ENCODE measurements at regions not wholly inside any gene's neighbourhood (a gene's known extent, or its start where the extent isn't known, plus 50 kb on each side); places are given as distances from the start of the nearest gene placed in this dataset.
"Not testable (repeated sequence)": the region's sequence is repeated elsewhere in the genome, so short reads cannot be mapped to it uniquely, and the experiment has no call there.

DNA sequence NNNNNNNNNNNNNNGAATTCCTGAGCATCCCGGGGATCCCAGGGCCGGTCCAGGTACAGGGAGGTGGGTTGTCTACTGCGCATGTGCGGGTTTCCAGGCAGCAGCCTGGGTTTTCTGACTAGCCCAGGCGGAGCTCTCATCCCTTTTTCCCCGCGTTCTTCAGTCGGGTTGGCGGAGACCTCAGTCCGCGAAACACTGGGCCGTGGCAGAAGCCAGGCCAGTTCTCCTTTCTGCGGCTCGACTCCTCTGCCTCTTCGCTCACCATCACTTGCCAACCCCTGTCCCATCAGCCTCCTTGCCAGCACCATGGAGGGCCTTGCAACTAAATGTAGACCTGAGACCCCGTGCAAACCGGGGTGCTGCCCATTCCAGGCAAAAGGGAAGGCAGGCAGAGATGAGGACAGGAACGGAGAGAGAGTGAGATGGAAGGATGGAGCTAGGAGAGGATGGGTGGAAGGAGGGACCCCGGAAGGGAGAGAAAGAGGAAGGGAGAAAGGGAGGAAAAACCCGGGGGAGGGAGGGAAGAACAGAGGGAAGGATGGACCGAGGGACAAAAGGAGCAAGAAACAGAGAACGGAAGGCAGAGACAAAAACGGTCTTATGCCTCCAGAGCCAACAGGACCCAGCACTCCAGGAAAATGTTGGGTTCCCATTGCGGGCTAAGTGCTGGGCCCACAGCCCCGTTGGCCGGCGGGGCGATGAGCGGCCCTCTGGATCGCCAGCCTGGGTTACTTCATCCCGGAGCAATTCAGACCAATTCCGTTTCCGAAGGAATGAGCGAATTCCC lies 445.4 kb upstream of the DEFB115 start:
- DNase-seq (ENCODE audit: low read depth in 2 of 2), result peak in 1 of 2 donors; percentile 11

DNA sequence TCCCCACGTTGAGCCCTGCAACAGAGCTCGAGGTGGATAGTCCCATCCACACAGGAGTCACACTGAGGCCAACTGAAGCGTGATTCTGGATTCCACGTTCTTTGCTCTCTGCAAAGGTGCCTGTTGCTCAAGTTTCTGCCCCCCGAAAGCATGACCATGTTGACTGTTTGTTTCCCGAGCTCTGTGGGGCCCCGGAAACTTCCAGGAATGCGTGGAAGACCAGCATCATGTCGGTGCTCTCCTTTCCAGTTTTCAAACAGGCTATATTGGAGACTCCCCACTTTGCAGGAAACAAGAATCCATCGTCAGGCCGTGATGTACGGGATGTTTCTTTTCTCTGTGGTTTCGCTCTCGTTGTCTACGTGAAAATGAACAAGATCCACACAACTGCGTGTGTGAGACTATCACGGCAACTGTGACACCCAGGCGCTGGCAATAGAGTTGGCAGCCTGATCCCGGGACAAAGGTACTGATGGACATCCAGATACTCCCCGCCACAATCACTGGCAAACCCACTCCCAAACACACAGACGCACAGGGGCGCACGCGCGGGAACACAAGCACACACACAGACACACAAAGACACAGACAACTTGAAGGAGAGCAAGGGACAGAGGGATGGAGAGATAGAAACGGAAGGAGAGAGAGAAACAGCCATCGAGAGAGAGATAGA lies 444.6 kb upstream of the DEFB115 start:
- DNase-seq (ENCODE audit: low read depth in 2 of 2), result no peak

DNA sequence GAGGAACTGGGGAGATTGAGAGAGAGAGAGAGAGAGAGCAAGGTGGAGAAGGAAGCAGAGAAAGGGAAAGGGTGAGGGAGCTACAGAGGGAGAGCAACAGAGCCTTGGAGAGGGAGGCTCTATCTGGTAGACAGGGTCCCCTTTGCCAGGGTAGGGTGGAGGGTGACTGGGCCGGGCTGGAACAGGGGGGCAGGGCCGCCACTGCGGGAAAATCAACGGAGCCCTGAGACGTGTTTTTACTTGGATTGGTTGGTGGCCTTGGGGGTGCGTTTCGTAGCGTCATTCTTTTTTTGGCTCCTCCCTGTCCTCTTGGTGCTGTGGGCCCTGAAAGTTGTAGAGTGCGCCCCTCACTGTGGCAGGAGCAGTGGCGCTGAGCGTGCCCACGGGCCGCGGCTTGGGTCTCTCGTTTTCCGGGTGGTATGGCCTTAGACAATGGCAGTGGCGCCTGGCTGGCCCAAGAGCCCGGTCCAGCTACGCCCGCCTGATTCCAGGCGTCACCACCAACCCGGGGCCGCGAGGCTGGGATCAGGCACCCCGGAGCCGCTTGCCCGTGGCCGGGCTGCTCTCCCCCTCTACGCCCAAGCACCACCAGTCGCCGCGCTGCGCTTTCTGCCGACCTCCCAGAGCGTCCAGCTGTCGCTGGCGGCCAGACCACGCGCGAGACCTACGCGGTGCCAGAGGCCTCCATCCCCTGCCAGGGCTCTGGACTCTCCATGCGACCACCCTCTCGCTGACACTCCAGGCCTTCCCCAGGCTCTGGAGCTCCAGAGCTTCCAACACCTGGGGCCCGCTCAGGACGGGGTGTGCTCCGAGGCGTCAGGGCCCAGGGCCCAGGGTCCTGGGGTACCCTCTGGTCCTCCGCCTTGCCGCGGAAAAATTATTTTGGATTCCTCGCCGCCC lies 443.8 kb upstream of the DEFB115 start:
- not testable (repeated sequence) for DNase-seq (ENCODE audit: low read depth in 2 of 2)

DNA sequence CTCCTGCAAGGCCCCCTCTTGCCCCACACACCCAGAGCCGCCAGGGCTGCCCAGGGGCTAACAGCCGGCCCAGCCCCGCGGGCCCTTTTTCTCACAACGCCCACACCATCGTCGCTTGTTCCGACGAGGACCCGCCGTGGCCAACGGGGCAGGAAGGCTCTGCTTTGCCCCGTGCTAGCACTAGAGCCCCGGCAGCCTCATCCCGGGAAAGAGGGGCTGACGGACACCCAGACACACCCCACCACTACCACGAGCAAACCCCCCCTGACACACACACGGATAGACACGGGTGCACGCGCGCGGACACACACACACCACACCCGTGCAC lies 443.2 kb upstream of the DEFB115 start:
- DNase-seq (ENCODE audit: low read depth in 2 of 2), result not testable (repeated sequence)

DNA sequence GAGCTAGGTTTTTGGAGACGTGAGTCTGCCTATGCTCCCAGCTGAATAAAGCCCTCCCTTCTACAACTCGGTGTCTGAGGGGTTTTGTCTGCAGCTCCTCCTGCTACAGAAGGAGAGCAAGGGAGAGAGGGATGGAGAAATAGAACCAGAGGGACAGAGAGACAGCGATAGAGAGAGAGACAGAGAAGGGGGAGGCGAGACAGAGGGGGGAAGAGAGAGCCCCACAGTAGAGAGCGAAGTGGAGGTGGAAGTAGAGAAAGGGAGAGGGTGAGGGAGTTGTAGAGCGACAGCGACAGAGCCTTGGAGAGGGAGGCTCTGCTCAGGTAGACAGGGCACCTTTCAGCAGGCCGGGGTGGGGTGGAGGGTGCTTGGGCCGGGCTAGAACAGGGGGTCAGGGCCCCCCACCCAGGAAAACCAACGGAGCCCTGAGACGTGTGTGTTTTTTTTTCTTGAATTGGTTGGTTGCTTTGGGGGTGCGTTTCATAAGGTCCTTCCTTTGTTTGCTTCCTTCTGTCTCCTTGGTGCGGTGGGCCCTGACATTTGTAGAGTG lies 442.4 kb upstream of the DEFB115 start:
- DNase-seq (ENCODE audit: low read depth in 2 of 2), result not testable (repeated sequence)

DNA sequence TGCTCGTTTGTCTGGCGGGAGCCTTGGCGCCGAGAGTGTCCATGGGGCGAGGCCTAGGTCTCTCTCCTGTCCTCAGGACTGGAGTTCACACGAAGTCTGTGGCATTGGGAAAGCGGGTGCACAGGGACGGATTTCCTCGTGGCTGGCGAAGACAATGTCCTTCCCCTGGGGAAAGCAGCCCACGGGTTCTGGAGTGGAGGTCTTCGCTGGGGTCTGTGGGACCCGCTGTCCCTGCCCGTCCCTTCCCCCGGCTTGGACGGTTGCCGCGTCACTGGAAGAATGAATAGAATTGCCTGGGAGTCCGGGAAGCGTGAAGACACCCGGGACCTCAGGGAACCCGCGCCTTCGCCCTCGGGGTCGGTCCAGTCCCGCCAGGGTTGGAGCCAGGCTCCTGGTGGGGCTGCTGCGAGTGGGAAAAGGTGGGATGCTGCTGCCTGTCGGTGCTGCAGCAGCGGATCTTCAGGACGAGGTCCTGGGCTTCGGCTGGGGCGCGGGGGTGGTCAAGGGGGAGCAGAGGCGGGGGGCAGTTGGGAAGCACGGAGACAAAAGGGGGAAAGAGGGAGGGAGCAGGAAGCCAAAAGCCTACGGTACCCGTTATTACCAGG lies 441.8 kb upstream of the DEFB115 start:
- no peak for DNase-seq (ENCODE audit: low read depth in 2 of 2)

DNA sequence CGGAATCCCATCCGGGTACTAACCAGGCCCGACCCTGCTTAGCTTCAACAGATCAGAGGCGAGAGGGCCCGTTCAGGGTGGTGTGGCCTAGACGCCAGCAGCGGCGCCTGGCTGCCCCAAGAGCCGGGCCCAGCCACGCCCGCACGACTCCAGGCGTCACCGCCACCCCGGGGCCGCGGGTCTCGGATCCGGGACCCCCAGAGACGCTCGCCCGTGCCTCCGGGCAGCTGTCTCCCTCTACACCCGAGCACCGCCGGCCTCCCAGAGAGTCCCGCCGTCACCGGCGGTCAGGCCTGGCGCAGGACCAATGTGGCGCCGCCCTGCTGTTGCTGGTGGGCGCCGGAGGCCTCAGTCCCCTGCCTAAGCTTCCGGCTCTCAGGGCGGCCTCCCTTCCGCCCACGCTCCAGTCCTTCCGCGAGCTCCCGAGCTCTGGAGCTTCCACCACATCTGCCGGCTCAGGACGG lies 441.2 kb upstream of the DEFB115 start:
- DNase-seq (ENCODE audit: low read depth in 2 of 2), result no peak

DNA sequence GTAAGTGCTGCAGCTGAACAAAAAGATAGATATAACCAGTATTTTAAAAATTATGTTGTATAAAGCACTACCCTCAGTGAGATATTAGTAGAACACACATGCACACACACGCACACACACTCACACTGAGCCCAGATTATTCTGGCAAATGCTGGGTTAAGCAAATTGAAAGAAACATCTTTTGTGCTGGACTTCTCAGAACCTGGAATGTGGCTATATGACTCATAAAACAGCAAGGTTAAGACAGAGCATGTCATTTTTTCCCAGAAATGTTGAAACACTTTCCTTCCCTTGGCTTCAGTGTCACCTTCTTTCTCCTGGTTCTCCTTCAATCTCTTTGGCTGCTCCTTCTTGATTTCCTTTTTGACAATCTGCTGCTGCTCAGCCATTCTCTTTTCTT lies 435.8 kb upstream of the DEFB115 start:
- DNase-seq (ENCODE audit: low read depth in 2 of 2), result not testable (repeated sequence)

DNA sequence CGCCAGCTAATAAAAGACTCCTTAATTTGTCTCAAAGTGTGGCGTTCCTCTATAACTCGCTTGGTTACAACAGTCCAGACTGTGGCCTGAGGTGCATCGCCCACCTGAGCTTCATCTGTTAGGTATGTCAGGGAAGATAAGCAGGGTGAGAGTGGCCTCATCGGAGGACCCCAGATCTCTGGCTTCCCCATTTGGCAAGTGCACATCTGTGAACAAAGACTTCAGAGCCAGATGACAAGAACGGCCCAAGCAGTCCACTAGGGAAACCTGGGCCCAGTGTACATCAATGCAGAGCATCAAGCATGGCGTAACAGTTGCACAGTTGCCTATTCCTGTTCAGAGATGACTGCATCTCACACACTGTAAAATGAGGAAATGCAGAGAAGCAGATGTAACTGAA lies 432.8 kb upstream of the DEFB115 start:
- not testable (repeated sequence) for DNase-seq (ENCODE audit: low read depth in 2 of 2)

DNA sequence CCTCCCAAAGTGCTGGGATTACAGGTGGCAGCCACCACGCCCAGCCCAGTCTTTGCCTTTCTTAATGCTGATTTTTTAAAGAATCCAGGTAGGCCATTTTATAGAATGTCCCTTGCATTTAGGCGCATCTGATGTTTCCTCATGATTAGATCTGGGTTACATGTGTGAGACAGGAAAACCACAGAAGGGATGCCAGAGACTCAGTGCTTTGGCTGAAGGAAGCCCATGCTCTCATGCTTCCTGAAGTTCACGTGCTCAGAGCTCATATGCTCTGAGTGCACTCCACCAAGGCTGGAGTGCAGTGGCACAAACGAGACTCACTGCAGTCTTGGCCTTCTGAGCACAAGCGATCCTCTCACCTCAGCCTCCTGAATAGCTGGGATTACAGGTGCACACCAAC lies 411.5 kb upstream of the DEFB115 start:
- DNase-seq (ENCODE audit: low read depth in 2 of 2), result not testable (repeated sequence)

DNA sequence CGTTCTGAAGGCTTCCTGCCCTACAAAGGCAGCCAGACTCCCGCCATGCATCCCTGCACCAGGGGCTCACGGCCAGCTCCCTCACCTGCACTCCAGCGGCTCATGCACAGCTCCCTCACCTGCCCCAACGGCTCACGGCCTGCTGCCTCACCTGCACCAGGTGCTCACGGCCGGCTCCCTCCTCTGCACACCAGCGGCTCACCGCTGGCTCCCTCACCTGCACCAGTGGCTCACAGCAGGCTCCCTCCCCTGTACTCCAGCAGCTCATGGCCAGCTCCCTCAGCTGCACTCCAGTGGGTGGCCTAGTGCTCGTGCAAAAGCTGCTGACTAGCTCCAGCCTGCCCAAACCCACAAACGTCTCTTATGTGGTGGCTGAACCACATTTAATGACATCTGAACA lies 389.2 kb upstream of the DEFB115 start:
- DNase-seq (ENCODE audit: low read depth in 2 of 2), result not testable (repeated sequence)

DNA sequence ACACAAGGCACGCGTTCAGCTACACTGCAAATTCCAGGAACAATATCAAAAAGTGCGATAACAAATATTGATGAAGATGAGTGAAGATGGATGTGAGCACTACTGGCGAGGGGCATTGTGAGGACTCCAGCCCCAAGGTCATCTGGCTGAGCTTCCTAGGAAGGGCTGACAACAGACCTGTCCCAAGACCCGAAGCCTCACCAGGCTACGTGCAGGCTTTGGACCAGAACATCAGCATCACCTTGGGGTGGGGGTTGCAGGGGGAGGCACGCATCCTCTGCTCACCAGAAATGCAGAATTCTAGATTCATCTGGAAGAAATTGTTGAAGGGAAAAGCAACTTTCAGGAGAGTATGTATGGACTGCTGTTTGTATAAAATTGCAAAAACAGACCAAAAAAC lies 386.3 kb upstream of the DEFB115 start:
- not testable (repeated sequence) for DNase-seq (ENCODE audit: low read depth in 2 of 2)

DNA sequence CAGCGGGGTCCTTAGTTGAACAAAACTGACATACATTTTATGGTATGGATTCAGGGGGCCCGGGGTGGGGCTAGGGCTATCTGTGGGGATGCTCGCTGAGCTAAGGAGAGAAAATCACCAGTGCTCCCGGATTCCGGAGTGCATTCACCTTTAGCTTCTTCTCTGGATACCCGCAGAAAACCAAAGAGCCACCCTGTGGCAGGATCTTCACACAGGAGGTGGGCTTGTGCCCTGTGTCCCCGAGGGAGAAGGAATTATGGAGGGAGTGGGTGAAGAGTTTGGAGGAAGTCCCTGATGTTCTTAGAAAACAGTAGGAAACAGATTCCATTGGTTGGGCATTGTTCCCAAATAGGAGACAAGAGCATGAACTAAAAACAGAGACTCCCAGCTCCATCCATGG lies 385.2 kb upstream of the DEFB115 start:
- not testable (repeated sequence) for DNase-seq (ENCODE audit: low read depth in 2 of 2)

DNA sequence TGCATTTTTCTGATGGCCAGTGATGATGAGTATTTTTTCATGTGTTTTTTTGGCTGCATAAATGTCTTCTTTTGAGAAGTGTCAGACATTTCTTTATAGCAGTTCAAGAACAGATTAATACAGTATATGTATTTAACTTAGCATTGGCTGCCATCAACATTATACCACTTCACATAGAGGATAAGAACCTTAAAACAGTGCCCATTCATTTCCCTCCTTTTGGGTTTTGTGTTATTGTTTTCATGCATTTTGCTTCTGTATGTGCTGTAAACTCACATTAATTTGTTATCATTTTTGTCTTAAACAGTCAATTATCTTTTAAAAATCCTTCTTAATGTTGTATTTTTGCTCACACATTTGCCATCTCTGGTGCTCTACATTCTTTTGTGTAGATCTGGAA lies 381.6 kb upstream of the DEFB115 start:
- not testable (repeated sequence) for DNase-seq (ENCODE audit: low read depth in 2 of 2)

DNA sequence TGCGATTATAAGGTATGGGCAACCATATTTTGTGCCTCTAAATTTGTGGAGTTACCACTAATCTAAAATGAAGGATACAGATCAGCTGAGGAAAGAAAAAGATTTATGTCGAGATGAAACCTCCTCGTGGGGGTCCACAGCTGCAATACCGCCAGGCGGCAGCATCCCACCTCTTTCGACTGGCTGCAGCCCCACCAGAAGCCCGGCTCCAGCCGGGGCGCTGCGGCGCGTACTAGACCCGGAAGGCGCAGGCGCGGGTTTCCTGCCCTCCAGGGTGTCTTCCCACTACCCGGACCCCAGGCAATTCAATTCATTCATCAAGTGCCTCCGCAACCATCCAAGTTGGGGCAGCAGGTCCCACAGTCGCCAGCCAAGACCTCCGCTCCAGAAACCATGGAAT lies 366.1 kb upstream of the DEFB115 start:
- DNase-seq (ENCODE audit: low read depth in 2 of 2), result not testable (repeated sequence)

DNA sequence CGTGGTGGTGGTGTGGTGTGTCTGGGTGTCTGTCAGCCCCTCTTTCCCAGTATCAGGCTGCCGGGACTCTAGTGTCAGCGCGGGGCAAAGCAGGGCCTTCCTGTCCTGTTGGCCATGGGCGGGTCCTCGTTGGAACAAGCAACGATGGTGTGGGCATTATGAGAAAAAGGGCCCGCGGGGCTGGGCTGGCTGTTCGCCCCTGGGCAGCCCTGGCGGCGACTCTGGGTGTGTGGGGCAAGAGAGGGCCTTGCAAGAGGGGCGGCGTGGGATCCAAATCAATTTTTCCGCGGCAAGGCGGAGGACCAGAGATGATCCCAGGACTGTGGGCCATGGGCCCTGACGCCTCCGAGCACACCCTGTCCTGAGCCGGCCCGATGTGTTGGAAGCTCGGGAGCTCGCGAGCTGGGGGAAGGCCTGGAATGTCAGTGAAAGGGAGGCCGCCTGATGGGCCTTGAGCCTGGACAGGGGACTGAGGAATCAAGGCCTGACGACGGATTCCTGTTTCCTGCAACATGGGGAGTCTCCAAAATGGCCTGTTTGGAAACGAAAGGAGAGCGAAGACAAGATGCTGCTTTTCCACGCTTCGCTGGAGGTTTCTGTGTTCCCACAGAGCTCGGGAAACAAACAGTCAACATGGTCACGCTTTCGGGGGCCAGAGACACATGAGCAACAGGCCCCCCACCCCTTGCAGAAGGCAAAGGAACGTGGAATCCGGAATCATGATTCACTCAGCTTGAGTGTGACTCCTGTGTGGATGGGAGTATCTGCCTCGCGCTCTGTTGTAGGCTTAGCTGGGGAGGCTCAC lies 364.7 kb upstream of the DEFB115 start:
- DNase-seq (ENCODE audit: low read depth in 2 of 2), result no peak

DNA sequence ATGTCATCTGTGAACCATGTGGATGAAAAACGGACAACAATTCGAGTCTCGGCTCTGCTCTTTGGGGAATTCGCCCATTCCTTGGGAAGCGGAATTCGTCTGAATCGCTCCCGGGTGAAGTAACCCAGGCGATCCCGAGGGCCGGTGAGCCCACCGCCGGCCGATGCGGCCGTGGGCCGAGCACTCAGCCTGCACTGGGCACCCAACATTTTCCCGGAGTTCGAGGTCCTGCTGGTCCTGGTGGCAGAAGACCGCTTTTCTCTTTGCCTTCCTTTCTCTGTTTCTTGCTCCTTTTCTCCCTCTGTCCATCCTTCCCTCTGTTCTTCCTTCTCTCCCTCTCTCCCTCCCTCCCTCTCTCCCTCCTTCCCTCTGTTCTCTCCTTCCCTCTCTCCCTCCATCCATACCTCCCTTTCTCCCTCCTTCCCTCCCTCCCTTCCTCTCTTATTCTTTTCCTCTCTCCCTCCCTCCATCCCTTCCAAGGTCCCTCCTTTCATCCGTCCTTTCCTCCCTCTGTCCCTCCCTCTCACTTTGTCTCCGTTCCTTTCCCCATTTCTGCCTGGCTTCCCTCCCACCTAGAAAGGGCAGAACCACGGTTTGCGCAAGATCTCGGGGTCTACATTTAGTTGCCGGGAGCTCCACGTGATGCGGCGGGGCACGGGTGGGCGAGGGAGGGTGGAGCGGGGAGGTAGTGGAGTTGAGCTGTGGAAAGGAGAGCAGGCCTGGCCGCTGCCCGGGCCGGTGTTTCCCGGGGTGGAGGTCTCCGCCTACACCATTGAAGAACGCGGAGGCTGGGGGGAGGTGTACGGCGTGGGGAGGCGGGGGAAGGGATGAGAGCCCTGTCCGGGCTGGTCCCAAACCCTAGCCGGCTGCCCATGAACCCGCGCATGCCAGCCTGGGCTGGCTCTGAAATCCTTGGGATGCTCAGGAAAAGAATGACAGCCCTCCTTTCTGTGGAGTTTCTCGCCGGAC lies 363.8 kb upstream of the DEFB115 start:
- not testable (repeated sequence) for DNase-seq (ENCODE audit: low read depth in 2 of 2)

DNA sequence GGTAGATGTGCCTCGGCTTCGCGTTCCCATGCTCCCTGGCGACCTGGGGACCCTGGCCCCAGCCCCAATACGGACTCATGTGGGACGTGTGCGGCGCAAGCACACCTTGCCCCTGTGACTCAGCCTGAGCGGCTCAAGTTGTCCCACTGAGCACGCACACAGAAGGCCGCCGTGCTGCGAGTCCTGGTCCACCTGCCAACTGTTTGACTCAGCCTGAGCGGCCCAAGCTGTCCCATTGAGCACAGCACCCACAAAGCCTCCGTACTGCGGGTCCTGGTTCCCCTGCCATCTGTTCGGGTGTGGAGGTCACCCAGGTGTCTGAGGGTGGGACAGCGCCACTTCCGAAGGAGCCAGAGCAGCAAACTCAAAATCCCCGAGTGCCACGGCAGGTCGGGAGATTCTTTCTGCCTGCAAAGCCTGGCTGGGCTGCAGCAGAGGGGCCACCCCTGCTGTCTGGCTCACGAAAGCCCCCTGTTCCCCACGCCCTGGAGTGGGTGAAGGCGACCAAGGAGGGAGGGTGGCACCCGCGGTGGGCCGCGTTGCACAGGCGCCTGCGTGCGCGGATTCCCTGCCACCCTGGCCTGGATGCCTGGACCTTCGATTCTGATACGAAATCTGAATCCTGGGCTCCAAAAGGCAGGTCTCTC lies 362.6 kb upstream of the DEFB115 start:
- DNase-seq (ENCODE audit: low read depth in 2 of 2), result not testable (repeated sequence)

DNA sequence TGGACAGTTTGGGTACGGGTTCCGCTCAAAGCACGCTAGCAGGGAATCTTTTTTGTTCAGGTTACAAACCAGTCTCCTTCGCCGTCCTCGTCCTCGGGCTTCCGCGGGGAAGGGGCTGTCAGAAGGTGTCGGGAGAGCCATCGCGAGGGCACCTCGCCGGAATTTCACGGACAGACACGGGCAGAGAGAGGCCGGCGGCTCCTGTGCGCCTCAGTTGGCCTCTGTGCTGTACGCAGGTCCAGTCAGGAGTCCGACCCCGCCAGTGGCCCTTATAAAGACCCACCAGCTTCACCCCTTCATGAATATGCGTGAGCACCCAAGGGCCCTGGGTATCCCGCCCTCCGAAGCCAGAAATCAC lies 362.1 kb upstream of the DEFB115 start:
- not testable (repeated sequence) for DNase-seq (ENCODE audit: low read depth in 2 of 2)
